GM12878 (cell line): ENCODE measurements at regions not wholly inside any gene's neighbourhood (a gene's known extent, or its start where the extent isn't known, plus 50 kb on each side); places are given as distances from the start of the nearest gene placed in this dataset.

ENCODE experiments used
- ESRRA ChIP-seq: IDR thresholded peaks from 2 replicates; pipeline ENCODE4 v1.6.1; 2012; ENCODE audit warnings: mild to moderate bottlenecking, low read length, improper control_type of control experiment
- FOXK2 ChIP-seq: fragments of 450-650 bp; IDR thresholded peaks from 2 replicates; pipeline ENCODE4 v1.6.1; 2017; ENCODE audit warnings: mild to moderate bottlenecking, moderate library complexity
- NFIC ChIP-seq: IDR thresholded peaks from 2 replicates; pipeline ENCODE4 v1.6.1; 2012; ENCODE audit warnings: low read depth, mild to moderate bottlenecking, inconsistent platforms, low read length, moderate library complexity
- POLR2AphosphoS5 ChIP-seq: IDR thresholded peaks from 2 replicates; pipeline ENCODE4 v1.6.1; 2011; ENCODE audit warnings: mild to moderate bottlenecking, low read length, inconsistent platforms
- POU2F2 ChIP-seq: IDR thresholded peaks from 3 replicates; pipeline ENCODE4 v1.6.1; 2011; ENCODE audit warnings: low read depth, mild to moderate bottlenecking, low read length, borderline replicate concordance
- SP1 ChIP-seq: IDR thresholded peaks from one replicate; pipeline ENCODE4 v1.6.1; 2011; ENCODE audit warnings: low read depth, low read length
- SREBF2 ChIP-seq: IDR thresholded peaks from 2 replicates; pipeline ENCODE4 v1.6.1; 2012; ENCODE audit warnings: mild to moderate bottlenecking, low read length
- TCF7 ChIP-seq: IDR thresholded peaks from 2 replicates; pipeline ENCODE4 v1.6.1; 2014; ENCODE audit warnings: antibody characterized with exemption, borderline replicate concordance
- ZNF217 ChIP-seq: fragments of 450-650 bp; IDR thresholded peaks from 2 replicates; pipeline ENCODE4 v1.6.1; 2017; ENCODE audit warnings: antibody characterized with exemption, mild to moderate bottlenecking
- ZNF384 ChIP-seq: IDR thresholded peaks from 2 replicates; pipeline ENCODE4 v1.6.1; 2012; ENCODE audit warnings: low read depth, mild to moderate bottlenecking, low read length, improper control_type of control experiment, borderline replicate concordance
- TF ChIP-seq, protein P1 (sequence below): fragments of 450-650 bp; formaldehyde crosslinking; IDR thresholded peaks from 2 replicates; pipeline ENCODE4 v1.4.0; 2022; ENCODE audit warnings: mild to moderate bottlenecking, moderate library complexity
- TF ChIP-seq, protein P2 (sequence below): IDR thresholded peaks from 2 replicates; pipeline ENCODE4 v1.6.1; 2012; ENCODE audit warnings: low read depth, low read length, improper control_type of control experiment
- TF ChIP-seq, protein P3 (sequence below): fragments of 450-650 bp; IDR thresholded peaks from 2 replicates; pipeline ENCODE4 v1.6.1; 2017; ENCODE audit warnings: borderline replicate concordance

DNA sequence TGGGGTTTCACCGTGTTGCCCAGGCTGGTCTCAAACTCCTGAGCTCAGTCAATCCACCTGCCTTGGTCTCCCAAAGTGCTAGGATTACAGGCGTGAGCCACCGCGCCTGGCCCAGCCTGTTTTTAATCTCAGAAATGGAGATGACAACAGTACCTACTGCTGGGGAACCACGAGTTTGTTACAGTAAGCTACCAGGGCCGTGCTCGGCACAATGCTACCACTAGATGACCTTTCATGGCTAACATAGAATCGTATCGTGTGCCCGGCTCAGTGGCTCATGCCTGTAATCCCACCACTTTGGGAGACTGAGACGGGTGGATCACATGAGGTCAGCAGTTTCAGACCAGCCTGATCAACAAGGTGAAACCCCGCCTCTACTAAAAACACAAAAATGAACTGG lies 90.8 kb upstream of the SLC34A2 start:
- no peak for TF ChIP-seq TCF7
- no peak for TF ChIP-seq SP1
- TF ChIP-seq SREBF2: no peak
- TF ChIP-seq POU2F2: no peak
- no peak for TF ChIP-seq ZNF384
- TF ChIP-seq NFIC: no peak
- no peak for TF ChIP-seq ZNF217
- TF ChIP-seq FOXK2: no peak
- TF ChIP-seq, protein P1, sequence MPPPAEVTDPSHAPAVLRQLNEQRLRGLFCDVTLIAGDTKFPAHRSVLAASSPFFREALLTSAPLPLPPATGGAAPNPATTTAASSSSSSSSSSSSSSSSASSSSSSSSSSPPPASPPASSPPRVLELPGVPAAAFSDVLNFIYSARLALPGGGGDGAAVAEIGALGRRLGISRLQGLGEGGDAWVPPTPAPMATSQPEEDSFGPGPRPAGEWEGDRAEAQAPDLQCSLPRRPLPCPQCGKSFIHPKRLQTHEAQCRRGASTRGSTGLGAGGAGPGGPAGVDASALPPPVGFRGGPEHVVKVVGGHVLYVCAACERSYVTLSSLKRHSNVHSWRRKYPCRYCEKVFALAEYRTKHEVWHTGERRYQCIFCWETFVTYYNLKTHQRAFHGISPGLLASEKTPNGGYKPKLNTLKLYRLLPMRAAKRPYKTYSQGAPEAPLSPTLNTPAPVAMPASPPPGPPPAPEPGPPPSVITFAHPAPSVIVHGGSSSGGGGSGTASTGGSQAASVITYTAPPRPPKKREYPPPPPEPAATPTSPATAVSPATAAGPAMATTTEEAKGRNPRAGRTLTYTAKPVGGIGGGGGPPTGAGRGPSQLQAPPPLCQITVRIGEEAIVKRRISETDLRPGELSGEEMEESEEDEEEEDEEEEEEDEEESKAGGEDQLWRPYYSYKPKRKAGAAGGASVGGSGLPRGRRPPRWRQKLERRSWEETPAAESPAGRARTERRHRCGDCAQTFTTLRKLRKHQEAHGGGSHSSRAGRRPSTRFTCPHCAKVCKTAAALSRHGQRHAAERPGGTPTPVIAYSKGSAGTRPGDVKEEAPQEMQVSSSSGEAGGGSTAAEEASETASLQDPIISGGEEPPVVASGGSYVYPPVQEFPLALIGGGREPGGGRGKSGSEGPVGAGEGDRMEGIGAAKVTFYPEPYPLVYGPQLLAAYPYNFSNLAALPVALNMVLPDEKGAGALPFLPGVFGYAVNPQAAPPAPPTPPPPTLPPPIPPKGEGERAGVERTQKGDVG: no peak
- TF ChIP-seq, protein P2, sequence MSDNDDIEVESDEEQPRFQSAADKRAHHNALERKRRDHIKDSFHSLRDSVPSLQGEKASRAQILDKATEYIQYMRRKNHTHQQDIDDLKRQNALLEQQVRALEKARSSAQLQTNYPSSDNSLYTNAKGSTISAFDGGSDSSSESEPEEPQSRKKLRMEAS: no peak
- no peak for TF ChIP-seq ESRRA
- TF ChIP-seq, protein P3, sequence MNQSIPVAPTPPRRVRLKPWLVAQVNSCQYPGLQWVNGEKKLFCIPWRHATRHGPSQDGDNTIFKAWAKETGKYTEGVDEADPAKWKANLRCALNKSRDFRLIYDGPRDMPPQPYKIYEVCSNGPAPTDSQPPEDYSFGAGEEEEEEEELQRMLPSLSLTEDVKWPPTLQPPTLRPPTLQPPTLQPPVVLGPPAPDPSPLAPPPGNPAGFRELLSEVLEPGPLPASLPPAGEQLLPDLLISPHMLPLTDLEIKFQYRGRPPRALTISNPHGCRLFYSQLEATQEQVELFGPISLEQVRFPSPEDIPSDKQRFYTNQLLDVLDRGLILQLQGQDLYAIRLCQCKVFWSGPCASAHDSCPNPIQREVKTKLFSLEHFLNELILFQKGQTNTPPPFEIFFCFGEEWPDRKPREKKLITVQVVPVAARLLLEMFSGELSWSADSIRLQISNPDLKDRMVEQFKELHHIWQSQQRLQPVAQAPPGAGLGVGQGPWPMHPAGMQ: no peak
- TF ChIP-seq POLR2AphosphoS5: no peak
